ENCODE measurements at regions not wholly inside any gene's neighbourhood (a gene's known extent, or its start where the extent isn't known, plus 50 kb on each side); places are given as distances from the start of the nearest gene placed in this dataset.

GRCh38 chr12:123046431-123046830 lies 66.0 kb downstream of the ARL6IP4 start:
- Histone ChIP-seq H3K9ac (replicated peaks; ENCODE audit: extremely low read depth, insufficient read depth, low read length) (no peak overlapping the region), H3K9me1 (replicated peaks; ENCODE audit: control insufficient read depth, extremely low read depth, insufficient read depth, low read length) (no peaks in the 10 kb centered on the region), H3K36me3 (ENCODE audit: control insufficient read depth in 2 of 2, extremely low read depth in 1 of 2, insufficient read depth in 2 of 2, low read length in 2 of 2) (no peaks in the 10 kb centered on the region), H4K20me1 (replicated peaks; ENCODE audit: control insufficient read depth, extremely low read depth, insufficient read depth, low read length) (no peaks in the 10 kb centered on the region), H3K4me3 (replicated peaks in 1 of 3; ENCODE audit: insufficient read depth in 1 of 3, low read depth in 1 of 3, low read length in 3 of 3) (no peak overlapping the region), H3K4me2 (ENCODE audit: insufficient read depth, low read length) (no peak overlapping the region), H3K9me3 (replicated peaks; ENCODE audit: control insufficient read depth, insufficient read depth, low read length) (no peaks in the 10 kb centered on the region), H2AFZ (ENCODE audit: low read depth, low read length) (no peak overlapping the region), H3K79me2 (ENCODE audit: control insufficient read depth, insufficient read depth, low read length) (no peaks in the 10 kb centered on the region), H3K27me3 (ENCODE audit: control insufficient read depth in 2 of 2, insufficient read depth in 2 of 2, low read length in 2 of 2) (no peaks in the 10 kb centered on the region), H3K27ac (ENCODE audit: insufficient read depth, low read depth, low read length) (no peak overlapping the region), H3K4me1 (ENCODE audit: control insufficient read depth, extremely low read depth, insufficient read depth, low read length) (no peaks in the 10 kb centered on the region)
- DNase-seq (ENCODE audit: low read depth, low spot score) (no peak), FAIRE-seq (no peak)
- dilution Hi-C loops (cut with MboI; ENCODE audit: extremely low pct_ligation_motif_present, low sequenced_read_pairs): no loop called here
- BruUV-seq (replicated peaks): no TSS peak
- no peak for TF ChIP-seq MYC (IDR thresholded peaks at IDR 0.05; ENCODE audit: low read depth, low read length)
- no peak for TF ChIP-seq JUN (IDR thresholded peaks at IDR 0.05; ENCODE audit: borderline replicate concordance, insufficient read depth, insufficient read length, low read depth)
- no peak for TF ChIP-seq MAX (IDR thresholded peaks at IDR 0.05; ENCODE audit: insufficient read depth, insufficient read length)
- TF ChIP-seq EZH2 (IDR thresholded peaks at IDR 0.05; ENCODE audit: borderline replicate concordance, low read depth, low read length, severe bottlenecking): no peak
- TF ChIP-seq POLR2A (IDR thresholded peaks at IDR 0.05; ENCODE audit: low read depth, low read length): no peak
- no peak for TF ChIP-seq CTCF (IDR thresholded peaks at IDR 0.05; ENCODE audit: extremely low read depth in 1 of 2, insufficient read depth in 1 of 2, low read depth in 1 of 2, low read length in 2 of 2)
- no peak for TF ChIP-seq FOS (IDR thresholded peaks at IDR 0.05; ENCODE audit: borderline replicate concordance, insufficient read depth, low read length)
- TF ChIP-seq POLR2AphosphoS5 (IDR thresholded peaks at IDR 0.05; ENCODE audit: insufficient read depth, low read depth, low read length): no peak
- TF ChIP-seq GATA2 (IDR thresholded peaks at IDR 0.05; ENCODE audit: insufficient read depth, insufficient read length, low read depth, low read length): no peak
- intact Hi-C loops (cut with micrococcal nuclease): no loop called here
- ChIA-PET POLR2A (no interaction called here), CTCF (interaction anchor here (0.6 to 7.1 kb wide), 6 partner anchors 10 to 189 kb away, joined by 3 to 255 read pairs (median 5); partner anchors contain the start of genes MPHOSPH9 and MTRFR)

Data from endothelial cell of umbilical vein (primary cell).